Testis (tissue), 2 donors: ENCODE measurements at regions not wholly inside any gene's neighbourhood (a gene's known extent, or its start where the extent isn't known, plus 50 kb on each side); places are given as distances from the start of the nearest gene placed in this dataset.

Experiments used
- POLR2A ChIP-seq: fragments of 450-650 bp; IDR thresholded peaks from one replicate; pipeline ENCODE4 v1.6.1; 2017; ENCODE audit warnings: antibody characterized with exemption, mild to moderate bottlenecking, moderate library complexity
- TF ChIP-seq, protein P1 (sequence below), 3 experiments: fragments of 450-650 bp in 2 of 3; fragments of 200-600 bp in 1 of 3; sonication (generic) in 1 of 3; IDR thresholded peaks; one replicate each; pipeline ENCODE4 v1.5.1; 2016 to 2019; ENCODE audit warnings: antibody characterized with exemption in 3 of 3, mild to moderate bottlenecking in 2 of 3, moderate library complexity in 1 of 3

DNA sequence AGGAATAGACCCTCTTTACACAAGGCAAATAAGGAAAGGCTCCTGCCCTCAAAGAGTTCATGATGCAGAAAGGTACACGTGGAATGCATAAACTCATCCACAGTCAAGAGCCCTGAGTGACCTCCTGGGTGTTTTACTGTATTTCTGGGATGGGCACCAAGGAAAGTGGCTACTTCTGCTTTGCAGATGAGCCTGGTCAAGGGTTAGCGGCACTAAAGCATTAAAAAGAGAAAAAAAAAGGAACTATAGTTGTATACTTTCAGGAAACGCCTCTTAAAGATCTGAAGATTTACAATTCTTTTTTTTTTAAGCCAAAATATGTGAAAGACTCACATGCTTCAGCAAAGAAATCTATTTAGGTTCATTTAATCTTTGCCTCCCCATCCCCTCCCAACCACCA, 366.2 kb upstream of the PDE4D start:
- TF ChIP-seq, protein P1, sequence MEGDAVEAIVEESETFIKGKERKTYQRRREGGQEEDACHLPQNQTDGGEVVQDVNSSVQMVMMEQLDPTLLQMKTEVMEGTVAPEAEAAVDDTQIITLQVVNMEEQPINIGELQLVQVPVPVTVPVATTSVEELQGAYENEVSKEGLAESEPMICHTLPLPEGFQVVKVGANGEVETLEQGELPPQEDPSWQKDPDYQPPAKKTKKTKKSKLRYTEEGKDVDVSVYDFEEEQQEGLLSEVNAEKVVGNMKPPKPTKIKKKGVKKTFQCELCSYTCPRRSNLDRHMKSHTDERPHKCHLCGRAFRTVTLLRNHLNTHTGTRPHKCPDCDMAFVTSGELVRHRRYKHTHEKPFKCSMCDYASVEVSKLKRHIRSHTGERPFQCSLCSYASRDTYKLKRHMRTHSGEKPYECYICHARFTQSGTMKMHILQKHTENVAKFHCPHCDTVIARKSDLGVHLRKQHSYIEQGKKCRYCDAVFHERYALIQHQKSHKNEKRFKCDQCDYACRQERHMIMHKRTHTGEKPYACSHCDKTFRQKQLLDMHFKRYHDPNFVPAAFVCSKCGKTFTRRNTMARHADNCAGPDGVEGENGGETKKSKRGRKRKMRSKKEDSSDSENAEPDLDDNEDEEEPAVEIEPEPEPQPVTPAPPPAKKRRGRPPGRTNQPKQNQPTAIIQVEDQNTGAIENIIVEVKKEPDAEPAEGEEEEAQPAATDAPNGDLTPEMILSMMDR (IDR thresholded peaks at IDR 0.05) = no peak
- no peak for TF ChIP-seq POLR2A
